K562 (cell line): ENCODE measurements at regions not wholly inside any gene's neighbourhood (a gene's known extent, or its start where the extent isn't known, plus 50 kb on each side); places are given as distances from the start of the nearest gene placed in this dataset.

ENCODE experiments used
- ATAC-seq: fragments of 200-7000 bp; cut with Tn5 transposase; 3 replicates; pipeline ENCODE4 v1.9.1; 2020; ENCODE audit warnings: moderate library complexity
- BruUV-seq: library from RNA; stranded (reverse); fragments of 400-500 nt; replicated peaks from 2 replicates; lab custom pipeline; 2021; lab: Mats Ljungman, UMichigan
- CTCF ChIA-PET: fragments of 300-600 bp; formaldehyde crosslinking; extraction: SDS; loops from one replicate; lab custom pipeline; 2021; ENCODE audit warnings: low intra/inter-chr PET ratio; lab: Yijun Ruan, JAX
- POLR2A ChIA-PET: fragments of 300-600, 350-650 bp; sonication (Branson Sonifier 250); formaldehyde crosslinking; extraction: SDS; loops from one replicate; lab custom pipeline; 2021; ENCODE audit warnings: antibody characterized with exemption, inconsistent platforms; lab: Yijun Ruan, JAX
- DNase-seq, 4 experiments: peaks; one replicate each; pipeline versions ENCODE4 v3.0.0 to v3.0.0-alpha.2; 2011 to 2018; ENCODE audit warnings: low spot score in 3 of 4, mixed read lengths in 3 of 4; ENCODE audit errors: extremely low read depth in 1 of 4
- FAIRE-seq: peaks from 2 replicates; lab custom pipeline; 2011; peaks lifted over from hg19 to GRCh38; lab: Jason Lieb, UNC
- H2AFZ ChIP-seq: 2 replicates; pipeline ENCODE4 v1.6.0; 2011; ENCODE audit warnings: low read depth, low read length, control low read depth, inconsistent platforms
- H3K27ac ChIP-seq: fragments of 200-600 bp; 3 replicates; pipeline ENCODE4 v1.8.0; 2011; ENCODE audit warnings: low read depth, mild to moderate bottlenecking, control low read depth, inconsistent platforms, low read length, moderate library complexity, mixed read lengths; ENCODE audit errors: extremely low read depth
- H3K27me3 ChIP-seq, 2 experiments: fragments of 300-600 bp in 1 of 2; 2 replicates in 1 of 2; 3 replicates in 1 of 2; pipeline versions ENCODE4 v1.6.0 to v1.8.0; 2011; ENCODE audit warnings: inconsistent platforms in 2 of 2, low read length in 2 of 2, mild to moderate bottlenecking in 1 of 2, mixed read lengths in 1 of 2, moderate library complexity in 1 of 2; ENCODE audit not compliant: control insufficient read depth in 2 of 2, insufficient read depth in 2 of 2
- H3K36me3 ChIP-seq: fragments of 300-600 bp; 3 replicates; pipeline ENCODE4 v1.8.0; 2011; ENCODE audit warnings: mild to moderate bottlenecking, low read length, inconsistent platforms; ENCODE audit not compliant: control insufficient read depth, insufficient read depth
- H3K4me1 ChIP-seq, 2 experiments: fragments of 200-600 bp in 1 of 2; replicated peaks in 1 of 2; 2 replicates in 1 of 2; 3 replicates in 1 of 2; pipeline versions ENCODE4 v1.5.1 to v1.8.0; 2011; ENCODE audit warnings: inconsistent platforms in 2 of 2, low read length in 2 of 2, mild to moderate bottlenecking in 1 of 2, mixed read lengths in 1 of 2, moderate library complexity in 1 of 2; ENCODE audit not compliant: control insufficient read depth in 2 of 2, insufficient read depth in 2 of 2
- H3K4me2 ChIP-seq: 2 replicates; pipeline ENCODE4 v1.6.1; 2011; ENCODE audit warnings: low read length, control low read depth, inconsistent platforms, mixed read lengths; ENCODE audit not compliant: insufficient read depth
- H3K4me3 ChIP-seq: fragments of 200-600 bp; sonication (generic), shearing (Covaris generic); 2 replicates; pipeline ENCODE4 v1.5.1; 2016; ENCODE audit warnings: control low read depth, inconsistent platforms
- H3K79me2 ChIP-seq: fragments of 200-600 bp; 3 replicates; pipeline ENCODE4 v1.8.0; 2011; ENCODE audit warnings: low read length, inconsistent platforms; ENCODE audit not compliant: control insufficient read depth, insufficient read depth
- H3K9ac ChIP-seq, 2 experiments: 2 replicates each; pipeline versions ENCODE4 v1.6.0 to v1.6.1; 2011; ENCODE audit warnings: low read depth in 2 of 2, low read length in 2 of 2, control low read depth in 1 of 2, inconsistent platforms in 1 of 2, mild to moderate bottlenecking in 1 of 2, mixed read lengths in 1 of 2; ENCODE audit not compliant: insufficient read depth in 1 of 2
- H3K9me1 ChIP-seq: one replicate; pipeline ENCODE4 v1.6.0; 2011; ENCODE audit warnings: inconsistent platforms, mild to moderate bottlenecking, low read length, moderate library complexity; ENCODE audit not compliant: control insufficient read depth, insufficient read depth
- H3K9me3 ChIP-seq: replicated peaks from 2 replicates; pipeline ENCODE4 v1.5.1; 2011; ENCODE audit warnings: low read depth, low read length, inconsistent platforms; ENCODE audit not compliant: control insufficient read depth, insufficient read depth
- H4K20me1 ChIP-seq: replicated peaks from 2 replicates; pipeline ENCODE4 v1.6.1; 2011; ENCODE audit warnings: low read length, inconsistent platforms, mixed read lengths; ENCODE audit not compliant: control insufficient read depth, insufficient read depth
- ARNT ChIP-seq, 2 experiments: fragments of 450-650 bp; IDR thresholded peaks; 2 replicates each; pipeline ENCODE4 v1.6.1; 2016; ENCODE audit warnings: mild to moderate bottlenecking in 1 of 2
- ATF7 ChIP-seq: fragments of 450-650 bp; IDR thresholded peaks from 2 replicates; pipeline ENCODE4 v1.7.1; 2014; ENCODE audit warnings: mild to moderate bottlenecking, moderate library complexity
- CHCHD3 ChIP-seq: fragments of 250-450 bp; sonication (Bioruptor Pico); IDR thresholded peaks from 2 replicates; pipeline ENCODE4 v2.1.2; 2022; ENCODE audit warnings: mild to moderate bottlenecking
- CHD2 ChIP-seq: IDR thresholded peaks from 2 replicates; pipeline ENCODE4 v1.6.1; 2011; ENCODE audit warnings: low read depth, low read length
- ELF4 ChIP-seq: fragments of 450-650 bp; formaldehyde crosslinking; IDR thresholded peaks from 2 replicates; pipeline ENCODE4 v1.4.0; 2022; ENCODE audit warnings: missing genetic modification characterization
- HDGF ChIP-seq: fragments of 450-650 bp; IDR thresholded peaks from 2 replicates; pipeline ENCODE4 v1.6.1; 2016
- SMC3 ChIP-seq: conservative IDR thresholded peaks from 2 replicates; pipeline ENCODE4 v1.6.1; 2011; ENCODE audit warnings: low read depth, low read length, improper control_type of control experiment; ENCODE audit not compliant: insufficient read depth
- ZBTB17 ChIP-seq: fragments of 450-650 bp; formaldehyde crosslinking; IDR thresholded peaks from 2 replicates; pipeline ENCODE4 v1.4.0; 2020; ENCODE audit warnings: mild to moderate bottlenecking
- ZC3H11A ChIP-seq: IDR thresholded peaks from 2 replicates; pipeline ENCODE4 v1.6.1; 2012; ENCODE audit warnings: low read depth, low read length, improper control_type of control experiment
- ZNF212 ChIP-seq: fragments of 450-650 bp; formaldehyde crosslinking; IDR thresholded peaks from 2 replicates; pipeline ENCODE4 v1.4.0; 2020; ENCODE audit warnings: mild to moderate bottlenecking
- ZNF41 ChIP-seq: fragments of 250-450 bp; sonication (Bioruptor Pico); conservative IDR thresholded peaks from 2 replicates; pipeline ENCODE4 v1.4.0; 2020; ENCODE audit warnings: mild to moderate bottlenecking
- WGBS: fragments of 100-300 bp; shearing (Covaris generic); methylation state at CpG from one replicate; pipeline ENCODE4 v1.1.6; 2016; ENCODE audit warnings: low coverage, mixed read lengths; ENCODE audit not compliant: insufficient coverage; ENCODE audit errors: missing lambda C conversion rate; 5-methylcytosine and 5-hydroxymethylcytosine counted together
- in situ Hi-C: fragments of 300-500 bp; cut with MboI; formaldehyde crosslinking; loops from 4 replicates; pipeline ENCODE4 v1.15.0; 2018; ENCODE audit warnings: inconsistent platforms, mixed read lengths
- intact Hi-C: fragments of 100-400 bp; cut with micrococcal nuclease; formaldehyde crosslinking; loops from 2 replicates; pipeline ENCODE4 v1.14.2; 2022
- TF ChIP-seq, protein P1 (sequence below), 2 experiments: fragments of 450-650 bp in 1 of 2; sonication (generic) in 1 of 2; formaldehyde crosslinking in 1 of 2; IDR thresholded peaks in 1 of 2; conservative IDR thresholded peaks in 1 of 2; 2 replicates each; pipeline versions ENCODE4 v1.6.1 to v1.8.1; 2016 to 2023; ENCODE audit warnings: mild to moderate bottlenecking in 2 of 2, moderate library complexity in 2 of 2, inconsistent platforms in 1 of 2, missing genetic modification reagents in 1 of 2
- TF ChIP-seq, protein P2 (sequence below): sonication (generic); formaldehyde crosslinking; IDR thresholded peaks from 2 replicates; pipeline ENCODE4 v1.8.1; 2022; ENCODE audit warnings: missing genetic modification reagents

DNA sequence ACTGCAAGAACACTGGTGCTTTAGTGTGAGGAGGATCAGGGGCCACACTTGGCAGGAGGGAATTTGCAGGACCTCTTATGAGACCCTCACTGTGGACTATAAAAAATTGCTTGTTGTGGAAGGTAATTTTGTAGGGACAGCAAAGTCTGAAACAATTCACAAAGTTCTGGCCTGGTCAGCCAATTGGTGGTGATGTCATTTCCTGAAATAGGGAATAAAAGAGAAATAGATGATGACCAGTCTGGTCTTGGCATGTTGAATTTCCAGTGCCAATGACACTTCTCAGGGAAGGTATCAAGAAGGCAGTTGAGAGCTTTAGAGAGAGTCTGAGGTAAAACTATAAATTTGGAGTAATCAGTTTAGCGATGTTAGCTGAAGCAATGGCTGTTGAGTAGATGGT lies 129.3 kb upstream of the LMNTD1 start:
- Histone ChIP-seq H3K27ac (no peak overlapping the region), H3K36me3 (no peaks in the 10 kb centered on the region), H3K4me1 (no peaks in the 10 kb centered on the region; a peak in 2 of 5 replicates)
- peak; percentile 14; the same call in 1 of the 2 replicates for TF ChIP-seq ATF7
- TF ChIP-seq, protein P1, sequence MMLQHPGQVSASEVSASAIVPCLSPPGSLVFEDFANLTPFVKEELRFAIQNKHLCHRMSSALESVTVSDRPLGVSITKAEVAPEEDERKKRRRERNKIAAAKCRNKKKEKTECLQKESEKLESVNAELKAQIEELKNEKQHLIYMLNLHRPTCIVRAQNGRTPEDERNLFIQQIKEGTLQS (IDR thresholded peaks at IDR 0.05), result peak; percentile 63; the same call in 1 of the 2 replicates
- TF ChIP-seq, protein P1 (CRISPR knock-in tag; conservative IDR thresholded peaks at IDR 0.05), result no peak
- no peak for TF ChIP-seq ZC3H11A
- TF ChIP-seq, all 486 proteins: peak for 2
- no peaks in the 10 kb centered on the region for H3K9me3 ChIP-seq
- POLR2A ChIA-PET, result interaction anchor here (0.6 to 1.0 kb wide), 2 partner anchors 10 to 380 kb away, joined by 3 read pairs; no protein-coding TSS in a partner anchor
- H3K79me2 ChIP-seq, result no peaks in the 10 kb centered on the region
- H3K27me3 ChIP-seq, result no peaks in the 10 kb centered on the region
- no peak for ATAC-seq
- in situ Hi-C loops, result no loop called here
- no peaks in the 10 kb centered on the region for H4K20me1 ChIP-seq
- H3K9me1 ChIP-seq, result no peaks in the 10 kb centered on the region
- BruUV-seq, result no TSS peak
- CTCF ChIA-PET, result no interaction called here
- H3K4me2 ChIP-seq, result no peak overlapping the region
- H3K4me3 ChIP-seq, result no peak overlapping the region
- H3K9ac ChIP-seq, result no peak overlapping the region
- no peak overlapping the region for H2AFZ ChIP-seq
- intact Hi-C loops, result no loop called here
- no peak for DNase-seq
- WGBS, result 0% methylated on average over 1 of the region's 1 CpG
- no peak for FAIRE-seq

DNA sequence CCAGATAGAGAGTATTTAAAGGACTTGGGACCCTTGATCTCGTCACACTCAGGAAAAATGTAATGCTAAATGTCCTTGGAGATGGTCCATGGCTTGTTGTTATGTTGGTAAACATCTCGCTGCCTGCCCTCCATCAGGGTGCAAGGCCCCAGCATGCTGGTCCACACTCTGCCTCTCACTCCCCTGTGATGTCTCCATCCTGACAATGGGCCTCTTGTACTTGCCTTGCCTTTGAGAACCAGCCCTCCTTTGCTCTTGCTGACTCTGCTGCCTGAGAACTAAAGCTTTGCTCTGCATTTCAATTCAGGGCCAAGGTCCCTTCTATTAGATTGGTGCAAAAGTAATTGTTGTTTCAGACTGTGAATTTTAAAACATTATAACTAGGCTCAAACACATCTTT lies 131.0 kb upstream of the LMNTD1 start:
- no TSS peak for BruUV-seq
- Histone ChIP-seq H3K9ac (no peak overlapping the region), H3K27me3 (no peaks in the 10 kb centered on the region), H3K4me1 (no peaks in the 10 kb centered on the region; a peak in 2 of 5 replicates), H3K4me3 (no peak overlapping the region), H3K36me3 (no peaks in the 10 kb centered on the region), H2AFZ (no peak overlapping the region), H3K79me2 (no peaks in the 10 kb centered on the region), H3K4me2 (no peak overlapping the region), H3K27ac (no peak overlapping the region), H3K9me1 (no peaks in the 10 kb centered on the region), H3K9me3 (no peaks in the 10 kb centered on the region), H4K20me1 (no peaks in the 10 kb centered on the region)
- no peak for DNase-seq
- no peak for ATAC-seq
- FAIRE-seq, result no peak
- POLR2A ChIA-PET, result interaction anchor here (0.6 kb wide), 1 partner anchor 11 kb away, joined by 3 read pairs; no protein-coding TSS in a partner anchor
- CTCF ChIA-PET, result no interaction called here
- intact Hi-C loops, result no loop called here
- 0% methylated on average over 2 of the region's 2 CpGs for WGBS
- in situ Hi-C loops, result no loop called here
- TF ChIP-seq ZNF41 (CRISPR knock-in tag) (no peak), ARNT (IDR thresholded peaks at IDR 0.05) (no peak), ZBTB17 (no peak), CHCHD3 (CRISPR knock-in tag) (no peak), HDGF (no peak), SMC3 (no peak), CHD2 (no peak), ELF4 (CRISPR knock-in tag) (no peak), ZNF212 (CRISPR knock-in tag) (no peak)
- TF ChIP-seq, protein P2, sequence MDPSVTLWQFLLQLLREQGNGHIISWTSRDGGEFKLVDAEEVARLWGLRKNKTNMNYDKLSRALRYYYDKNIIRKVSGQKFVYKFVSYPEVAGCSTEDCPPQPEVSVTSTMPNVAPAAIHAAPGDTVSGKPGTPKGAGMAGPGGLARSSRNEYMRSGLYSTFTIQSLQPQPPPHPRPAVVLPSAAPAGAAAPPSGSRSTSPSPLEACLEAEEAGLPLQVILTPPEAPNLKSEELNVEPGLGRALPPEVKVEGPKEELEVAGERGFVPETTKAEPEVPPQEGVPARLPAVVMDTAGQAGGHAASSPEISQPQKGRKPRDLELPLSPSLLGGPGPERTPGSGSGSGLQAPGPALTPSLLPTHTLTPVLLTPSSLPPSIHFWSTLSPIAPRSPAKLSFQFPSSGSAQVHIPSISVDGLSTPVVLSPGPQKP, result no peak
